GM18519 (cell line): ENCODE measurements at regions not wholly inside any gene's neighbourhood (a gene's known extent, or its start where the extent isn't known, plus 50 kb on each side); places are given as distances from the start of the nearest gene placed in this dataset.

Source experiments
- ATAC-seq: cut with Tn5 transposase; IDR thresholded peaks from one replicate; pipeline ENCODE4 v1.9.1; 2021; ENCODE audit warnings: mild to moderate bottlenecking, moderate library complexity; ENCODE audit not compliant: unreplicated experiment, low FRiP score

- ATAC-seq, result no peak
These were observed 744.6 kb upstream of the POU3F3 start for GRCh38 chr2:104109356-104109755.

- ATAC-seq, result no peak
These were observed 735.0 kb upstream of the POU3F3 start for GRCh38 chr2:104118889-104119288.

GRCh38 chr2:104120171-104120570 is 733.7 kb upstream of the POU3F3 start:
- no peak for ATAC-seq

- ATAC-seq, result no peak
These were observed 728.8 kb upstream of the POU3F3 start for GRCh38 chr2:104125096-104125495.

- ATAC-seq, result no peak
These were observed 726.7 kb upstream of the POU3F3 start for GRCh38 chr2:104127049-104127770.

GRCh38 chr2:104140361-104140760 is 713.6 kb upstream of the POU3F3 start:
- no peak for ATAC-seq

- no peak for ATAC-seq
These were observed 695.7 kb upstream of the POU3F3 start for GRCh38 chr2:104158191-104158590.

GRCh38 chr2:104163611-104164130 is 690.2 kb upstream of the POU3F3 start:
- ATAC-seq, result no peak

- ATAC-seq, result no peak
These were observed 689.1 kb upstream of the POU3F3 start for GRCh38 chr2:104164721-104165252.

- ATAC-seq, result no peak
These were observed 676.7 kb upstream of the POU3F3 start for GRCh38 chr2:104177179-104177578.

GRCh38 chr2:104179644-104180043 is 674.3 kb upstream of the POU3F3 start:
- ATAC-seq, result no peak

- no peak for ATAC-seq
These were observed 653.3 kb upstream of the POU3F3 start for GRCh38 chr2:104200533-104201168.

- no peak for ATAC-seq
These were observed 640.2 kb upstream of the POU3F3 start for GRCh38 chr2:104213758-104214157.

- ATAC-seq, result no peak
These were observed 638.4 kb upstream of the POU3F3 start for GRCh38 chr2:104215269-104216161.

- no peak for ATAC-seq
These were observed 620.3 kb upstream of the POU3F3 start for GRCh38 chr2:104233591-104233990.

GRCh38 chr2:104236491-104236890 is 617.4 kb upstream of the POU3F3 start:
- ATAC-seq, result no peak

- no peak for ATAC-seq
These were observed 612.9 kb upstream of the POU3F3 start for GRCh38 chr2:104240984-104241383.

GRCh38 chr2:104249629-104250028 is 604.3 kb upstream of the POU3F3 start:
- no peak for ATAC-seq

- ATAC-seq, result no peak
These were observed 603.3 kb upstream of the POU3F3 start for GRCh38 chr2:104250635-104251034.

GRCh38 chr2:104254017-104254416 is 599.9 kb upstream of the POU3F3 start:
- no peak for ATAC-seq

- no peak for ATAC-seq
These were observed 591.2 kb upstream of the POU3F3 start for GRCh38 chr2:104262714-104263113.
